ENCODE measurements at regions not wholly inside any gene's neighbourhood (a gene's known extent, or its start where the extent isn't known, plus 50 kb on each side); places are given as distances from the start of the nearest gene placed in this dataset.

DNA sequence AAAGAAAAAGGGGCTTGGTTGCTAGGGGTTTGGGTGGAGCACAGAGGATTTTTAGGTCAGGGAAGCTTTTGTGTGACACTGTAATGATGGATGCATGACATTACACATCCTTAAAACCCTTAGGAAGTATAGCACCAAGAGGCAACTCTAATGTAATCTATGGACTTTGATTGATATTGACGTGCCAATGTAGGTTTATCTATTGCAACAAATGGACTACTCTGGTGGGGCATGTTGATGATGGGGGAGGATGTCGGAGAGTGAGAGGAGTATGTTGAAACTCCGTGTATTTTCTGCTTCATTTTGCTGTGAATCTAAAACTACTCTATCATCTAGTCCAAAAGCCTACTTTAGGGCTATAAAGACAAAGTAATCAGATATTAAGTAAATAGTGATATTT is 72.3 kb upstream of the PAX6 start:
- H3K4me2 ChIP-seq (ENCODE audit: low read length), result no peak overlapping the region
- H3K4me3 ChIP-seq (ENCODE audit: low read length), result no peak overlapping the region
- no peaks in the 10 kb centered on the region for H4K20me1 ChIP-seq (ENCODE audit: insufficient read depth, low read length)
- peaks cover 7% of the 10 kb centered on the region; the same call in 1 of the 2 replicates for H3K27me3 ChIP-seq (ENCODE audit: low read depth, low read length)
- H3K27ac ChIP-seq (ENCODE audit: low read length), result no peak overlapping the region
- no peaks in the 10 kb centered on the region for H3K79me2 ChIP-seq (ENCODE audit: low read length)
- H2AFZ ChIP-seq (ENCODE audit: low read depth, low read length), result no peak overlapping the region
- H3K4me1 ChIP-seq (ENCODE audit: low read length), result no peaks in the 10 kb centered on the region
- no peak overlapping the region for H3K9ac ChIP-seq (ENCODE audit: low read length)
- no peaks in the 10 kb centered on the region for H3K9me3 ChIP-seq (ENCODE audit: insufficient read depth, low read length)
- H3K36me3 ChIP-seq (replicated peaks; ENCODE audit: low read depth, low read length), result no peaks in the 10 kb centered on the region
- TF ChIP-seq, protein P1, sequence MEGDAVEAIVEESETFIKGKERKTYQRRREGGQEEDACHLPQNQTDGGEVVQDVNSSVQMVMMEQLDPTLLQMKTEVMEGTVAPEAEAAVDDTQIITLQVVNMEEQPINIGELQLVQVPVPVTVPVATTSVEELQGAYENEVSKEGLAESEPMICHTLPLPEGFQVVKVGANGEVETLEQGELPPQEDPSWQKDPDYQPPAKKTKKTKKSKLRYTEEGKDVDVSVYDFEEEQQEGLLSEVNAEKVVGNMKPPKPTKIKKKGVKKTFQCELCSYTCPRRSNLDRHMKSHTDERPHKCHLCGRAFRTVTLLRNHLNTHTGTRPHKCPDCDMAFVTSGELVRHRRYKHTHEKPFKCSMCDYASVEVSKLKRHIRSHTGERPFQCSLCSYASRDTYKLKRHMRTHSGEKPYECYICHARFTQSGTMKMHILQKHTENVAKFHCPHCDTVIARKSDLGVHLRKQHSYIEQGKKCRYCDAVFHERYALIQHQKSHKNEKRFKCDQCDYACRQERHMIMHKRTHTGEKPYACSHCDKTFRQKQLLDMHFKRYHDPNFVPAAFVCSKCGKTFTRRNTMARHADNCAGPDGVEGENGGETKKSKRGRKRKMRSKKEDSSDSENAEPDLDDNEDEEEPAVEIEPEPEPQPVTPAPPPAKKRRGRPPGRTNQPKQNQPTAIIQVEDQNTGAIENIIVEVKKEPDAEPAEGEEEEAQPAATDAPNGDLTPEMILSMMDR (IDR thresholded peaks at IDR 0.05; ENCODE audit: low read depth, low read length), result no peak
- no peak for TF ChIP-seq EZH2phosphoT487 (IDR thresholded peaks at IDR 0.05; ENCODE audit: low read depth)

DNA sequence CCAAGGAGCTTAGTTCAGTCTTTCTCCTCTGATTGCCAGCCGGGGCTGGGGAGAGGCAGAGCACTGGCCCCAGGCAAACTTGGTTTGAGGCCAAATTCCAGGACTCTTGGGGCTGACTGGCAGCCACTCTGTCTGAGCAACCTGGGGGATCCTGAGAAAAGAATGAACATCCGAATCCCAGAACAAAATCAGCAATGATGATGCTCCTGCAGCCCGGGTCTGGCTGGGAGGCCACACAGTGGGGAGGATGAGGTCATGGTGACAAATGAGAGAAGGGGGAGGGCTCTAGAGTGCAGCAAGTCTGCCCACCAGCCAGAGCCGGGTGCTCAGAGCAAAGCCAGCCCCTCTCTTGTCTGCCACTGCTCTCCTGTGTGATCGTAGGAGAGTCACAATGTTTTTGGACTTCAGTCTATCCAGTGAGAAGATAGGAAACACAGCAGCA is 71.8 kb upstream of the PAX6 start:
- peaks cover 7% of the 10 kb centered on the region; the same call in 1 of the 2 replicates for H3K27me3 ChIP-seq (ENCODE audit: low read depth, low read length)
- no peak overlapping the region for H3K27ac ChIP-seq (ENCODE audit: low read length)
- H3K79me2 ChIP-seq (ENCODE audit: low read length), result no peaks in the 10 kb centered on the region
- no peak overlapping the region for H2AFZ ChIP-seq (ENCODE audit: low read depth, low read length)
- no peak overlapping the region for H3K4me3 ChIP-seq (ENCODE audit: low read length)
- TF ChIP-seq EZH2phosphoT487 (IDR thresholded peaks at IDR 0.05; ENCODE audit: low read depth), result no peak
- TF ChIP-seq, protein P1 (IDR thresholded peaks at IDR 0.05; ENCODE audit: low read depth, low read length), result no peak
- no peak overlapping the region for H3K4me2 ChIP-seq (ENCODE audit: low read length)
- no peaks in the 10 kb centered on the region for H3K36me3 ChIP-seq (replicated peaks; ENCODE audit: low read depth, low read length)
- no peaks in the 10 kb centered on the region for H4K20me1 ChIP-seq (ENCODE audit: insufficient read depth, low read length)
- no peaks in the 10 kb centered on the region for H3K4me1 ChIP-seq (ENCODE audit: low read length)
- no peaks in the 10 kb centered on the region for H3K9me3 ChIP-seq (ENCODE audit: insufficient read depth, low read length)
- no peak overlapping the region for H3K9ac ChIP-seq (ENCODE audit: low read length)

DNA sequence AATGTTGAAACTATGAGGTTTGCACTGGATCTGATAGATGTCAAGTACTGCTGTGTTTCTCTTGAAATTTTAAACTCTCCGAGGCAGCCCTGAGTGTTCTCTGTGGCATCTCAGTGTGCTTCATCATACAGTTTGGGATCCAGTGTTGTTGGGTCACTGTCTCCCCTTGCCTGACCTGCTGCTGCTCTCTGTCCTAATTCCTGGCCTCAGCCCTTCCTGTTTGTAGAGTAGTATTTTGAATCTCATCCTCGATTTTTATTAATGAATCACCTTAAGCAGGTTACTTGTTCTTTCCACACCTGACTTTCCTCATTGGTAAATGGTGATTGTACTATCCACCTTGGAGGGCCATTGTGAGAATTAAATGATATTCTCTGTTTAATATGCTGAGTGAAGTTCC is 70.7 kb upstream of the PAX6 start:
- no peaks in the 10 kb centered on the region for H4K20me1 ChIP-seq (ENCODE audit: insufficient read depth, low read length)
- H3K4me2 ChIP-seq (ENCODE audit: low read length), result no peak overlapping the region
- peaks cover 7% of the 10 kb centered on the region; the same call in 1 of the 2 replicates for H3K27me3 ChIP-seq (ENCODE audit: low read depth, low read length)
- H3K9me3 ChIP-seq (ENCODE audit: insufficient read depth, low read length), result no peaks in the 10 kb centered on the region
- no peaks in the 10 kb centered on the region for H3K36me3 ChIP-seq (replicated peaks; ENCODE audit: low read depth, low read length)
- H3K27ac ChIP-seq (ENCODE audit: low read length), result no peak overlapping the region
- no peaks in the 10 kb centered on the region for H3K4me1 ChIP-seq (ENCODE audit: low read length)
- H3K9ac ChIP-seq (ENCODE audit: low read length), result no peak overlapping the region
- H3K4me3 ChIP-seq (ENCODE audit: low read length), result no peak overlapping the region
- H3K79me2 ChIP-seq (ENCODE audit: low read length), result no peaks in the 10 kb centered on the region
- no peak overlapping the region for H2AFZ ChIP-seq (ENCODE audit: low read depth, low read length)
- TF ChIP-seq EZH2phosphoT487 (IDR thresholded peaks at IDR 0.05; ENCODE audit: low read depth), result no peak
- TF ChIP-seq, protein P1 (IDR thresholded peaks at IDR 0.05; ENCODE audit: low read depth, low read length), result no peak

DNA sequence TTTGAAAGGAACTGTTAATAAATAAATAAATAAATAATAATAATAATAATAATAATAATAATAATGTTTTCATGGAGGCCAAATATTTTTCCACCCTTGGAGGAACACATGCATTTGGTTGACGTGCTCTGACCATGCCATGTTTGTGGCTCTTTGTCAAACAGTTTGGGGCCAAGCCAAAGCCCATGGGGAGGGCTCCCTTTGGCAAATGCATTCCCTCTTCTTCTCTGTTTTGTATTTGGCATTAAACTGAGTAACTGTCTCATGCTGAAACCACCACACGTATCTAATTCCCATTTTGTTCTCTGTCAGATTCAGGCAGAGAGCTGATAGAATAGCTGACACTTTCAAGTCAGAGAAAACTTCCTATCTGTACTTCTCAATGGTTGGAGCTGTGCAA is 68.6 kb upstream of the PAX6 start:
- Histone ChIP-seq H3K9ac (ENCODE audit: low read length) (no peak overlapping the region), H3K4me3 (ENCODE audit: low read length) (no peak overlapping the region), H2AFZ (ENCODE audit: low read depth, low read length) (no peak overlapping the region), H3K36me3 (replicated peaks; ENCODE audit: low read depth, low read length) (no peaks in the 10 kb centered on the region), H3K27ac (ENCODE audit: low read length) (no peak overlapping the region), H3K27me3 (ENCODE audit: low read depth, low read length) (peaks cover 7% of the 10 kb centered on the region; the same call in 1 of the 2 replicates), H3K4me2 (ENCODE audit: low read length) (no peak overlapping the region), H4K20me1 (ENCODE audit: insufficient read depth, low read length) (no peaks in the 10 kb centered on the region), H3K79me2 (ENCODE audit: low read length) (no peaks in the 10 kb centered on the region), H3K4me1 (ENCODE audit: low read length) (no peaks in the 10 kb centered on the region), H3K9me3 (ENCODE audit: insufficient read depth, low read length) (no peaks in the 10 kb centered on the region)
- no peak for TF ChIP-seq EZH2phosphoT487 (IDR thresholded peaks at IDR 0.05; ENCODE audit: low read depth)
- TF ChIP-seq, protein P1 (IDR thresholded peaks at IDR 0.05; ENCODE audit: low read depth, low read length), result no peak
